Kidney tubule cell (primary cell): ENCODE measurements at regions not wholly inside any gene's neighbourhood (a gene's known extent, or its start where the extent isn't known, plus 50 kb on each side); places are given as distances from the start of the nearest gene placed in this dataset.
"Not testable (repeated sequence)": the region's sequence is repeated elsewhere in the genome, so short reads cannot be mapped to it uniquely, and the experiment has no call there.

Experiments
- DNase-seq: peaks from one replicate; pipeline ENCODE4 v3.0.0-alpha.2; 2018; ENCODE audit warnings: low spot score

- DNase-seq: no peak
Measured at GRCh38 chr6:169101036-169101805, 152.4 kb downstream of the THBS2 start.

GRCh38 chr6:169099411-169100202, 154.0 kb downstream of the THBS2 start:
- DNase-seq: peak; percentile 16

GRCh38 chr6:169098651-169099050, 155.0 kb downstream of the THBS2 start:
- DNase-seq: not testable (repeated sequence)

- no peak for DNase-seq
Measured at GRCh38 chr6:169098116-169098515, 155.5 kb downstream of the THBS2 start.

- DNase-seq: peak; percentile 69
Measured at GRCh38 chr6:169097381-169097959, 156.2 kb downstream of the THBS2 start.

GRCh38 chr6:169096388-169096787, 157.3 kb downstream of the THBS2 start:
- no peak for DNase-seq

GRCh38 chr6:169095153-169095552, 158.5 kb downstream of the THBS2 start:
- DNase-seq: no peak

- no peak for DNase-seq
Measured at GRCh38 chr6:169094552-169094950, 159.1 kb downstream of the THBS2 start.

GRCh38 chr6:169093770-169094551, 159.7 kb downstream of the THBS2 start:
- DNase-seq: no peak

GRCh38 chr6:169093066-169093723, 160.5 kb downstream of the THBS2 start:
- DNase-seq: no peak

GRCh38 chr6:169092375-169092774, 161.3 kb downstream of the THBS2 start:
- DNase-seq: peak; percentile 23

GRCh38 chr6:169090514-169091127, 163.0 kb downstream of the THBS2 start:
- not testable (repeated sequence) for DNase-seq

- DNase-seq: no peak
Measured at GRCh38 chr6:169088762-169089161, 164.9 kb downstream of the THBS2 start.

- DNase-seq: no peak
Measured at GRCh38 chr6:169087443-169088041, 166.1 kb downstream of the THBS2 start.

GRCh38 chr6:169086616-169087015, 167.0 kb downstream of the THBS2 start:
- not testable (repeated sequence) for DNase-seq

GRCh38 chr6:169086020-169086419, 167.6 kb downstream of the THBS2 start:
- peak; percentile 52 for DNase-seq

- no peak for DNase-seq
Measured at GRCh38 chr6:169085466-169085865, 168.2 kb downstream of the THBS2 start.

- not testable (repeated sequence) for DNase-seq
Measured at GRCh38 chr6:169084557-169084956, 169.1 kb downstream of the THBS2 start.

GRCh38 chr6:169084067-169084466, 169.6 kb downstream of the THBS2 start:
- DNase-seq: no peak

- no peak for DNase-seq
Measured at GRCh38 chr6:169083508-169083874, 170.2 kb downstream of the THBS2 start.
